Tibial artery (tissue), 4 donors: ENCODE measurements at regions not wholly inside any gene's neighbourhood (a gene's known extent, or its start where the extent isn't known, plus 50 kb on each side); places are given as distances from the start of the nearest gene placed in this dataset.

Experiments
- DNase-seq, 2 donors: peaks; one replicate each; pipeline ENCODE4 v3.0.0-alpha.2; 2019
- H3K27ac ChIP-seq, 2 donors: fragments of 200-600 bp; sonication (generic) in 1 of 2; 1 replicate in 1 of 2; 2 replicates in 1 of 2; pipeline ENCODE4 v1.5.1; 2018 to 2019; ENCODE audit warnings: mild to moderate bottlenecking in 1 of 2
- H3K27me3 ChIP-seq, 2 donors: fragments of 200-600 bp; sonication (generic) in 1 of 2; one replicate each; pipeline versions ENCODE4 v1.5.1 to v1.6.0; 2016 to 2019
- H3K36me3 ChIP-seq, 3 donors: fragments of 200-600 bp; sonication (generic) in 2 of 3; one replicate each; pipeline ENCODE4 v1.5.1; 2016 to 2019; ENCODE audit warnings: mild to moderate bottlenecking in 2 of 3
- H3K4me1 ChIP-seq, 4 donors: fragments of 200-600 bp; sonication (generic) in 2 of 4; 1 replicate in 3 of 4; 2 replicates in 1 of 4; pipeline ENCODE4 v1.5.1; 2016 to 2019
- H3K4me3 ChIP-seq, 2 donors: fragments of 200-600 bp; sonication (generic) in 1 of 2; 1 replicate in 1 of 2; 2 replicates in 1 of 2; pipeline ENCODE4 v1.5.1; 2018 to 2019; ENCODE audit warnings: mild to moderate bottlenecking in 2 of 2
- H3K9me3 ChIP-seq, 3 donors: fragments of 200-600 bp; sonication (generic) in 1 of 3; one replicate each; pipeline ENCODE4 v1.5.1; 2016 to 2019
- intact Hi-C: fragments of 100-400 bp; cut with DNase I; formaldehyde crosslinking; loops from one replicate; pipeline ENCODE4 v1.15.0; 2023; ENCODE audit warnings: low total_unique reads
- TF ChIP-seq, protein P1 (sequence below), 2 experiments: fragments of 200-600 bp in 1 of 2; fragments of 450-650 bp in 1 of 2; IDR thresholded peaks; one replicate each; pipeline ENCODE4 v1.5.1; 2017 to 2019; ENCODE audit warnings: antibody characterized with exemption in 2 of 2, mild to moderate bottlenecking in 1 of 2, moderate library complexity in 1 of 2

DNA sequence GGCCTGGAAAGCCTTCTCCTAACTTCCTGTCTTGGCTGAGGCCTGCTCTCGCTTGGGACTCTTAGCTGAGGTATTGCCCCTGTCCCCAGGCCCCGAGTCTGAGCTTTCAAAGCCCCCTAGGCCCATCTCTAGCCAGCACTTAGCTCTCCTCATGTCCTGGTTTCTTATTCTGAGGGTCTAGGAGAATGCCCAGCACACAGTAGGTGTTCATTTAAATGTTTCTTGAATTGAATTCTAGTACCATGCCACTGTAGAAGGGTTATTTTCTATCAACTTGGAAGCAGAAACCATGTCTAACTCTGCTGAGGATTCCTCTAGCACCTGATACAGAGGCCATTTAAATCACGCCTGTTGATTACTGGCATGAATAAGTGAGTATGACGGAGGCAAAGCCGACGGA is 98.5 kb downstream of the VEGFA start:
- intact Hi-C loops = no loop called here
- Histone ChIP-seq H3K4me3 (no peak overlapping the region), H3K27me3 (peaks cover 0 to 35% of the 10 kb centered on the region in 2 donors), H3K27ac (no peak overlapping the region), H3K9me3 (no peaks in the 10 kb centered on the region), H3K36me3 (no peaks in the 10 kb centered on the region), H3K4me1 (no peaks in the 10 kb centered on the region)
- no peak for DNase-seq
- TF ChIP-seq, protein P1, sequence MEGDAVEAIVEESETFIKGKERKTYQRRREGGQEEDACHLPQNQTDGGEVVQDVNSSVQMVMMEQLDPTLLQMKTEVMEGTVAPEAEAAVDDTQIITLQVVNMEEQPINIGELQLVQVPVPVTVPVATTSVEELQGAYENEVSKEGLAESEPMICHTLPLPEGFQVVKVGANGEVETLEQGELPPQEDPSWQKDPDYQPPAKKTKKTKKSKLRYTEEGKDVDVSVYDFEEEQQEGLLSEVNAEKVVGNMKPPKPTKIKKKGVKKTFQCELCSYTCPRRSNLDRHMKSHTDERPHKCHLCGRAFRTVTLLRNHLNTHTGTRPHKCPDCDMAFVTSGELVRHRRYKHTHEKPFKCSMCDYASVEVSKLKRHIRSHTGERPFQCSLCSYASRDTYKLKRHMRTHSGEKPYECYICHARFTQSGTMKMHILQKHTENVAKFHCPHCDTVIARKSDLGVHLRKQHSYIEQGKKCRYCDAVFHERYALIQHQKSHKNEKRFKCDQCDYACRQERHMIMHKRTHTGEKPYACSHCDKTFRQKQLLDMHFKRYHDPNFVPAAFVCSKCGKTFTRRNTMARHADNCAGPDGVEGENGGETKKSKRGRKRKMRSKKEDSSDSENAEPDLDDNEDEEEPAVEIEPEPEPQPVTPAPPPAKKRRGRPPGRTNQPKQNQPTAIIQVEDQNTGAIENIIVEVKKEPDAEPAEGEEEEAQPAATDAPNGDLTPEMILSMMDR (IDR thresholded peaks at IDR 0.05) = no peak

DNA sequence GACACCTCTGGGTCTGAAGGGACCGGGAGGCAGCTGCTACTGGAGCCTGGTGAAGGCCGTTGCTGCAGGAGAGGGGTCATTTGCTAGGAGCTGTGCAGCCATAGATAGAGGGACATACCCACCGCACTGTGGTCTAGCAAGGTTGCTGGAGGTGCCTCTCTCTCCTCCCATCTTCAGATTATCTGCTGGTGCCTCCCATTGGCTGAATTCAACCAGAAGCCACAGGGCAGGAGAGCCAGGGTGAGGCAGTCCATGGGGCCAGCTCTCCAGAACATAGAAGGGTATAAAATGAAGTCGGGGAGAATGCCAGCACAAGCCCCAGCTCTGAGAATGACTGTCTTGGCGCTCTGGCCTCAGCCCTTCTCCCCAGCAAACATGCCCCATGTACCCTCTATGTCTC is 98.0 kb downstream of the VEGFA start:
- Histone ChIP-seq H3K9me3 (no peaks in the 10 kb centered on the region), H3K4me1 (no peaks in the 10 kb centered on the region), H3K4me3 (no peak overlapping the region), H3K36me3 (no peaks in the 10 kb centered on the region), H3K27ac (no peak overlapping the region), H3K27me3 (peaks cover 0 to 36% of the 10 kb centered on the region in 2 donors)
- intact Hi-C loops = no loop called here
- DNase-seq = no peak
- TF ChIP-seq, protein P1 (IDR thresholded peaks at IDR 0.05) = no peak

DNA sequence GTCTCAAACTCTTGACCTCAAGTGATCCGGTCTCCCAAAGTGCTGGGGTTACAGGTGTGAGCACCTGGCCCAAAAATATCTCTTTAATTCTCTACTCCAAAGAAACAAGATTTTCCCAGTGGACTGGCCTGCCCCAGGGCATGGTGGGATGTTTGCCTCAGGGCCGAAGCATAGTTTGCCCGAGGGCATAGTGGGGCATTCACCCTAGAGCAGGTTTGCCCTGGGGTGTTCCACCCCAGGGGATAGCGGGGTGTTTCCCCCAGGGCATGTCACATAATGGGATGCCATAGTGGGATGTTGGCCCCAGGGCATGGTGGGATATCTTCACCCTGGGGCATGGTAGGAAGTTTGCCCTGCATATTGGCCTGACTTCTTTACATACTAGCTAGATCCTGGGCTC is 97.2 kb downstream of the VEGFA start:
- TF ChIP-seq, protein P1 (IDR thresholded peaks at IDR 0.05) = no peak
- Histone ChIP-seq H3K27me3 (peaks cover 0 to 37% of the 10 kb centered on the region in 2 donors), H3K4me3 (no peak overlapping the region), H3K4me1 (no peaks in the 10 kb centered on the region), H3K9me3 (no peaks in the 10 kb centered on the region), H3K36me3 (no peaks in the 10 kb centered on the region), H3K27ac (no peak overlapping the region)
- no peak for DNase-seq
- intact Hi-C loops = no loop called here

DNA sequence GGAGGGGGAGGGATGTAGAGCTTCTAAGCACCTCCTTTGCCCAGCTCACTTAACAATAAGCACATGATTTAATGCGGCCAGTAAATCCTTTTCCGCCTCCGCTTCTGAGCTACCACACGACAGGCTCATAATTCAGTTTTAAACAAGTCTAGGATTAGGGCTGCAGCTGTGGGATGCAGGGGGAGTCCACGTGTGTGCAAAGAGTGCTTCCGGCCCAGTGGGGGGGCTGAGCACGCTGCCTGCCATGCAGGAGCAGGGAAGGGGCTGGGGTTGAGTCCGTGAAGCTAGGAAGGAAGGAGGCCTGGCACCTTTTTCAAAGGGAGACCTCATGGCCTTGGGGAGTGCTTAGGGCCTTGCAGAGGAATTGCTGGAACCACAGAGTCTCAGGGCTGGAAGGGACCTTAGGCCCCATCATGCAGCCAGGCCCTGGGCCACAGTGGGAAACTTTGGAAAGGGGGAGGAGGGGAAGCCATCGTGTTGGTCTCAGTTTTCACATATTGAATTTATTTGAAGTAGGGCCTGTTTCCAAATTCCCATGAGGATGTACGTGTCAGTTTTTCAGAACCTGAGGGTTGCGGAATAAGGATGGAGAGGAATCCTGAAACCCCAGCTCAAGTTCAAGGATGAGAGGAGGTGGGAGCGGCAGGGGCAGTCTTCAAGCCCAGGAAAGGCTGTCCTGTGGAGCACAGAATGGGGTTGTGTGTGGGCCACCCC is 96.1 kb downstream of the VEGFA start:
- H3K4me1 ChIP-seq = no peaks in the 10 kb centered on the region
- no peaks in the 10 kb centered on the region for H3K36me3 ChIP-seq
- DNase-seq = no peak
- no peak overlapping the region for H3K4me3 ChIP-seq
- H3K9me3 ChIP-seq = no peaks in the 10 kb centered on the region
- TF ChIP-seq, protein P1 (IDR thresholded peaks at IDR 0.05) = no peak
- peaks cover 0 to 37% of the 10 kb centered on the region in 2 donors for H3K27me3 ChIP-seq
- intact Hi-C loops = no loop called here
- H3K27ac ChIP-seq = no peak overlapping the region

DNA sequence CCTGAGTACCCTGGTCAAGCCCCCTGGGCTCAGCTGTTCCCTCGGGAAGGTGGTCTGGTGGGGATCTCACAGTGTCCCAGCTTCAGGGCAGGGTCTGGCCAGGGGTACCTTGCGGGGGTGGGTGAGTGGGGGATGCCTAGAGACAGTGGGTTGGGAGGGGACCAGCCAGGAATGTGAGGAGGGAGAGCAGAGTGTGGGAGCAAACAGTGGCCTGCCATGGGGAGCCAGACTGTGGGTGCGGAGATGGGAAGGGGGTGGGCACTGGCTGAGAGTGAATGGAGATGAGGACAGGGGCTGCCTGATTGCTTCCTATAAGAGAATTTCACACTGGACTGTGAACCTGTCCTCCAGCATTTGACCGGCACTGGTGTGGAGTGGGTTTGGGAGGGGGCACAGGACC is 95.1 kb downstream of the VEGFA start:
- DNase-seq = no peak
- Histone ChIP-seq H3K4me1 (no peaks in the 10 kb centered on the region), H3K27ac (no peak overlapping the region), H3K9me3 (no peaks in the 10 kb centered on the region), H3K4me3 (no peak overlapping the region), H3K27me3 (peaks cover 0 to 37% of the 10 kb centered on the region in 2 donors), H3K36me3 (no peaks in the 10 kb centered on the region)
- TF ChIP-seq, protein P1 (IDR thresholded peaks at IDR 0.05) = no peak
- intact Hi-C loops = no loop called here
